GM18867 (cell line): ENCODE measurements at regions not wholly inside any gene's neighbourhood (a gene's known extent, or its start where the extent isn't known, plus 50 kb on each side); places are given as distances from the start of the nearest gene placed in this dataset.

Experiments
- ATAC-seq: cut with Tn5 transposase; IDR thresholded peaks from one replicate; pipeline ENCODE4 v1.9.1; 2021; ENCODE audit warnings: mild to moderate bottlenecking, moderate library complexity; ENCODE audit not compliant: unreplicated experiment

DNA sequence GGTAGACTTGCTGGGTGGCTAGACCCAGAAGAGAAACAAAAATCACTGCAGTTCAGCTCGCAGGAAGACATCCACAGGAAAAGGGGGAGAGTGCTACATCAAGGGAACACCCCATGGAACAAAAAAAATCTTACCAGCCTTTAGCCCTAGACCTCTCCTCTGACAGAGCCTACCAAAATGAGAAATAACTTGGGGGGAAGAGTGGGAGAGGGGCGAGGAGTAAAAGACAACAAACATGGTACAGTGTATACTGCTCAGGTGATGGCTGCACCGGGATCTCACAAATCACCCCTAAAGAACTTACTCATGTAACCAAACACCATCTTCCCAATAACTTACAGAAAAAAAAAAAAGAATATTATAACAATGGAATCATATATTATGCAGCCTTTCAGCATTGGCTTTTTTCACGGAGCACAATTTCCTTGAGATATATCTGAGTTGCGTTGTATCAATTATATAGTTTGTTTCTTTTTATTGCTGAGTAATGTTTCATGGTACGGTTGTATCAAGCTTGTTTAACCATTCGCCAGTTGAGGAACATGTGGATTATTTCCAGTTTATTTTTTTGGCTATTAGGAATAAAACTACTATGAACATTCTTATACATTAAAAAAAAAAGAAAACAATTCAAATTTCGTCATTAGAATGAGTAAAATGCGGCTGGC lies 90.9 kb downstream of the ZNF280B start:
- ATAC-seq, result no peak

DNA sequence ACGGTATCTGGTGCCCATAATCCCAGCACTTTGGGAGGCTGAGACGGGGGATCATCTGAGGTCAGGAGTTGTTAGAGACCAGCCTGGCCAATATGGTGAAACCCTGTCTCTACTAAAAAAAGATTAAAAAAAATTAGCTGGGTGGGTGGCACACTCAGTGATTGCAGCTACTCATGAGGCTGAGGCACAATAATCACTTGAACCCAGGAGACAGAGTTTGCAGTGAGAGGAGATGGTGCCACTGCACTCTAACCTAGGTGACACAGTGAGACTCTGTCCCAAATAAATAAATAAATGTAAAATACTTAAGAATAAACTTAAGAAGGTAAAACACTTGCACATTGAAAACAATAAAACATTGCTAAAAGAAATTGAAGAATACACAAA lies 90.4 kb downstream of the ZNF280B start:
- ATAC-seq, result no peak

DNA sequence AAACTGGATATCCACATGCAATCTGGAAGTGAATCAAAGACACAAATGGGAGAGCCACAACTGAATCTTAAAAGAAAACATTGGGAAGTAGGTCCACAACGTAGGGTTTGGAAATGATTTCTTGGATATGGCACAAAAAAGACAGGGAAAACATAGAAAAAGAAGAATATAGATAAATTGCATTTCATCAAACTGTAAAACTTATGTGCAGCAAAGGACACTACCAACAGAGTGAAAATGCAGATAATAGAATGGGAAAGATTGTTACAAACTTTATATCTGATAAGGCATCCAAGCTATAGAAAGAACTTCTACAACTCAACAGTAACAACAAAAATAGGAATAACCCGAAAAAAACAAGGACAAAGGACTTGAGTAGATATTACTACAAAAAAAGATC lies 89.6 kb downstream of the ZNF280B start:
- ATAC-seq, result no peak

DNA sequence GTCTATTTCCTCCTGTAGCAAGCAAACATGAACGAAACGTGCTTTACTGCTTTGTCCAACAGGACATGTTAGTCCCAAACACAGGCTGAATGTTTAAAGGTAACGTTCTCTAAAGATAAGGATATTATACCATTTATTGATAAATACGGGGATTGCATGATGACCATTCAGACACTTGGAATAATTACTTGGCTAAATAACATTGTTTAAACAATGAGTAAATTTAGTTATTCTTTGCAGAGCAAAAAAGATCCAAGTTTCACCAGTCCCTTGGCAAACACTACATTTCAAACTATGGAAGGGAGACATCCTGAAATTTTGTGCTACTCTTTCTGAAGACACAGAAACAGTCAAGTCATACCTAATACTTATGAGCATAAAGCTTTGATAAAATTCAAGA lies 88.0 kb downstream of the ZNF280B start:
- ATAC-seq, result no peak

DNA sequence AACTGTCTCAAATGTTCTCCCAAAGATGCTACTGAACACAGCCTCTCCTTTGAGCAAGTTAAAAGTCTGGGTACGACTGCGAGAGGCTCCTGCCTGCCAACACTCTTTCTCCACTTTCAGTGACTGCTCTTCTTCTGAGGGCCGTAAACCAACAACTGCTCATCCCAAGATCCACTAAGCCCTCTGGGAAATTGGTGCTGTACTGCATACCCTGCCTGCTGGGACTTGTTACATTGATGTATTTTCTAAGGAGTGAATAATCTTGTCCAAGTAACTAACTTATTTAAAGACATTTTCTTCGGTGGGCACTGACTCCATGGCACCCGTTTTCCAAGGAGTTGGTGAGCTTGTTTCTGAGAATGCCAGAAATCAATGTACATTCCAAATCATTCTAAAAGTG lies 87.2 kb downstream of the ZNF280B start:
- no peak for ATAC-seq

DNA sequence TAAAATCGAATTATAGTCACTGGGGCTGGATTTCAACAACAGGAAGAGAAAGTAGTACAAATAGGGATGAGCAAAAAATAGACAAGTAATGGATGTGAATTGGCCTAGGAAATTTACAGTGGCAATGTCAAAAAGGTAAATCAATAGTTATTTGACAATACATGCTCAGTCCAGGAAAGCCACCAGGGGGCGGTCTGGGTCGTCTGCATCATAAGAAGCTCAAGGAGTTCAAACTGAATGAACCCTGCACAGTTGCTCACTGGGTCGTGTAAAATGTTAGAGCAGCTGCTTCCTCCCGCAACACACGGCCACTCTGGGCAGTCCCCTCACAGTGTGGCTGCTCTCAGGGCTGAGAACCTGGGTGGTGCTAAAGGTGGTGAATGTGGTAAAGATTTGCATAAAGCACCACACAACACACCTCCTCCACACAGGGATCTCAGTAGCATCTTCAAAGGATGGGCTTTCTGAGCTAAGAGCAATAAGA lies 85.9 kb downstream of the ZNF280B start:
- peak; percentile 96 for ATAC-seq

DNA sequence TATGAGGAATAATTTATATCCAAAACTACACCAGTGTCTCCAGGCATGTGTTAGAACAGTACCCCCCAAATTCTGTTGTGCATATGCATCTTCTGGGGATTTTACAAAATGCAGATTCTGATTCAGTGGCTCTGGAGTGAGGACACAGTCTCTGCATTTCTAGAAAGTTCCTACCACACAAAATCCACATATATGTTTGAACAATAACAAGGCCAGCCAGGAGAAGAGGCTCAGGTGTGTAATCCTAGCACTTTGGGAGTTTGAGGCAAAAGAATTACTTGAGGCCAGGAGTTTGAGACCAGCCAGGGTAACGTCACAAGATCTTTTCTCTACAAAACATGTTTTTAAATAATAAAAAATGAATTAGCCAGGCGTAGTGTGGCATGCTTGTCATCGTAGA lies 84.9 kb downstream of the ZNF280B start:
- ATAC-seq, result no peak

DNA sequence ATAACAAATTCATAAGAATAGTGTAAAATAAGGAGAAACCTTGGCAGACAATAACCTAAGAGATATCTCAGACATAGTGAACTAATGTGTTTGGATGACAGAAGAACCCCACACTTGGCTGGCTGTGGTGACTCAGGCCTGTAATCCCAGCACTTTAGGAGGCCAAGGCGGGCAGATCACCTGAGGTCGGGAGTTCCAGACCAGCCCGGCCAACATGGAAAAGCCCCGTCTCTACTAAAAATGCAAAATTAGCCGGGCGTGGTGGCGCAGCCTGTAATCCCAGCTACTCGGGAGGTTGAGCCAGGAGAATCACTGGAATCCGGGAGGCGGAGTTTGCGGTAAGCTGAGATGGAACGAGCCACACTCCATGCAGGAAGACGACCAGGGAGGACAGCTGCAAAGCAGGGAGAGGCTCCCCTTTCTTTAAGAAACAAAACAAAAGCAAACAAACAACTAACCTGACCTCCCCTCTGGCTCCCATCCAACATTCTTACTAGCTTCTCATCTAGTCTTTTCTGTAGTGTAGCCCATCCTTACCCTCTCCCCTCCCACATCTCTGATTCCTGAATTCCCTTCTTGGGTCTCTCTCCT lies 84.2 kb downstream of the ZNF280B start:
- no peak for ATAC-seq

DNA sequence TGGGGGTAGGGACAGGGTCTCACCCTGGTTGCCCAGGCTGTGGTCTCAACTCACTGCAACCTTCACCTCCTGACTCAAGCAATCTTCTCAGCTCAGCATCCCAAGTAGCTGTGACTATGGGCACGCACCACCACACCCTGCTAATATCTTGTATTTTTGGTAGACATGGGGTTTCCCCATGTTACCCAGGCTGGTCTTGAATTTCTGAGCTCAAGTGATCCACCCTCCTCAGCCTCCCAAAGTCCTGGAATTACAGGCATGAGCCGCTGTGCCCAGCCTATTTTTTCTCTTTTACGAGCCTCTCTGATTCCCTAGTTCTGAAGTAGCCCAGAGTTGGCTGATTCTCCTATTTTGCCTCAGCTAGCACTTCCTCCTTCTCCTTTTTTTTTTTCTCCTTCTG lies 83.6 kb downstream of the ZNF280B start:
- no peak for ATAC-seq

DNA sequence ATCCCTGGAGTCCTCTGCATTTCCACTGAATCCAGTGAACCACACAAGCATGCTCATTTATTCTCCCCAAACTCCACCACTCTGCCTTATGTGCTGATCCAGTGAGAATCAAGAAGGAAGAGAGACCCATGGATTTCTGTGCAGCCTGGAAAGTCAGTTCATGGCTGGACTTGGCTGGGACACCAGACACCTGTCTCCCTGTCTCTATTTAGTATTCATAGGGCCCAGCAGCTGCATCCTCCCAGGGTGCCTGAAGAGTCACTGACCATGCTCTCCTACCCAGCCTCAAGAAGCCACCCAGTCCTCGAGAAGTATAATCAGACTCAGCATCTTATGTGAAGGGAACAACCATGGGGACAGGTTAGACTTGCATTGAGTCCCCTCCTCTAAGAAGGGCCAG lies 83.2 kb downstream of the ZNF280B start:
- ATAC-seq, result no peak

DNA sequence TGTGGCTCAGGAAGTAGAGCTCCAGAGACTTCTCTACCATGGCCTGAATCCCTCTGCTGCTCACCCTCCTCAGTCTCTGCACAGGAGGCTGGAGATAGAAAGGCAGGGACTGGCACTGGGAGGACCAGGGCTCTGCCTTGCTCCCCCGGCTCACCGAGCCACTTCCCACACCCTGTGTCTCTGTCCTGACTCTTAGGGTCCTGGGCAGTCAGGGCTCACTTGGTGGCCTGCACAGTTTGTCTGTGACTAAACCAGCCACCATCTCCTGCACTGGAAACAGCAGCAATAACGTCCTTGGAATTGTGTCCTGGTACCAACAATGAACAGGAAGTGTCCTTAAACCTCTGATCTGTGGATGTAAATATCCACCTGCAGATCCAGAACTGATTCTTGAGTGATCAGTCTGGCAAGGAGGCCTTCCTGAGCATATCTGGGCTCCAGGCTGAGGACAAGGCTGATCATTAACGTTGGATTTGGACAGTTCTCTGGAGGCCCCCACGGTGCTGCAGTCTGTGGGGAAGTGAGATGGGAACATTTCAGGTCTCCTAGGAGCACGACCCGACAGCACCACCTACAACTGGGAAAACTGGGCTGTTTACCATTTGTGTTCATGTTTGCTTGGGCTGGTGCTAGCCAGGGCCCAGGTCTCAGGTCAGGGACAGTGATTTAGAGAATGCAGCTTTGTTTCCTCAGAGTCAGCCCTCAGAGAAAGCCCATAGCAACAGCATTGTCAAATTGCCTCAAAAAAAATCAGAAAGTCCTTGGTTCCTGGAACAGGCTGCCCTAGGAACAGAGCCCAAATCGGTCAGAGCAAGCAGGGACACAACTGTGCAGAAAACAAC lies 82.5 kb downstream of the ZNF280B start:
- no peak for ATAC-seq

DNA sequence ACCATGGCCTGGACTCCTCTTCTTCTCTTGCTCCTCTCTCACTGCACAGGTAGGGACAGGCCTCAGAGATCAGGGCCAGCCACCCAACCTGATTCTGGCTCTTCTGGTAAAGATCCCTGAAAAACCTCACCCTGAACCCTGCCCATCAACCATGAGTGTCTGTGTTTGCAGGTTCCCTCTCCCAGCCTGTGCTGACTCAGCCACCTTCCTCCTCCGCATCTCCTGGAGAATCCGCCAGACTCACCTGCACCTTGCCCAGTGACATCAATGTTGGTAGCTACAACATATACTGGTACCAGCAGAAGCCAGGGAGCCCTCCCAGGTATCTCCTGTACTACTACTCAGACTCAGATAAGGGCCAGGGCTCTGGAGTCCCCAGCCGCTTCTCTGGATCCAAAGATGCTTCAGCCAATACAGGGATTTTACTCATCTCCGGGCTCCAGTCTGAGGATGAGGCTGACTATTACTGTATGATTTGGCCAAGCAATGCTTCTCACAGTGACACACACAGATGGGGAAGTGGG lies 80.9 kb downstream of the ZNF280B start:
- no peak for ATAC-seq

DNA sequence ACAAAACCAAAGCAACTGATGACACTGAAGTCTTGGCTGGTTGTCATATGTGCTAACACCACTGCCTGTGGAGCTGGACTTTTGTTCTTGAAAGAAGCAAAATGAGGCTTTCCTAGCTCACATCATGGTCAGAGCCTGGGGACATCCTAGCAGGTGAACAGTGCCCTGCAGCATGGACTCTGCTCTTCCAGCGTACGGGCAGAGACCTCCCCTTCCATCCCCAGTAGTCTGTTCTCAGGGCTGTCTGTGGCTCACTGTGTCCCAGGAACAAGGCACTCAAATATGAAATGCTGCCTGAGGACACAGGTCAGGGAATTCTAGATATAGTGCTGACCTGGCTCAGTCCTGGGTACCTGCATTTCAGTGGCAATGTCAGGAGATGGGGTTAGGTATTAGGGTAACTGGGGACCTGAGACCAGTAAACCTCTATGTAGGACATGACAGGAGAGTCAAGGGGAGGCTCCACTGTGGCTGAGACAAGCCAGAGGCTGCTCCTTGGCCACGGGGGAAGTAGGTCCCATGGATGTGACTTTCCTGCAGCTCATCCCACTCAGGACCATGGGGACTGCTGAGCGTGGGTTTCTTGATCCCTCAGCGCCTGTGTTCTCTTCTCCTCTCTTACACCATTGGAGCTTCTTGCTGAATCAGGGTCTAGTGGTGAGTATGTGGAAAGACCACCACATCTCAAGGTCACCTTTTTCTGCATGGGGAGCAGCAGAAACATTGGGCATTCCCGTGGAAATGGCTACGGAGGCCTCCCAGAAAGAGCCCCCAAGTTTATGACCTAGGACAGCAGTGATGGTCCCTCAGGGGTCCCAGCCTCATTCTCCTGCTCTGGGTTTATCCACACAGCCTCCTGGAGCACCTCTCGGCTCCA lies 80.1 kb downstream of the ZNF280B start:
- ATAC-seq, result no peak

DNA sequence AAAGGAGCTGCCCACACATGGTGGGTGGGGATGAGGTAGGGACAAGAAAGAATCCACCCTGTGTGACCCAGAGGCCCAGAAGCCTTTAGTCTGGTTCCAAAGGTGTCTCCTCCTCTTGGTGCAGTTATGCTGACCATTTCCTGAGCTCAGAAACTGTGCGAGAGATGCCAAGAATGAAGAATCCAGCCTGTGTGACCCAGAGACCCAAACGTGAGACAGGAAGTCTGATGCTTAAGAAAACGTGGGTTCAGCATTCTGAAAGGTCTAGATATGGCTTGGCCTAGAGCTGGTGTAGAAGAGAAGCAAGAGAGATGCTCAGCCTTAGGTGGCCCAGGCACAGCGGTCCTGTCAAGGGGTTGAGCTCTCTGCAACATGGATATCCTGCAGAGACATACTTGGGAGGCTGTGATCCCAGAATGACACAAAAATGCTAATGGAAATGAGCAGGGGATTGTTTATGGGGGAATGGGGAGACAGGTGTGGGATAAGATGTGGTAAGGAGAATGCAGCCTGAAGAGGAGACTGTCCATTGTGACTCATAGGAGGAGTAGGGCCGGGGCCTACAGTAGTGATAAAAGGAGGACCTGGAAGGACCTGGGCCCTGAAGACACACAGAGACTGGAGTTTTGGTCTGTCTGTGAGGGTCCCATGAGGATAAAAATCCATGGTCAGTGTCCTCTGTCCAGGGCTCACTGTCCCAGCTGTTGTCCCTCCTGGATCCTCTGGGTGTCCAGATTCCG lies 79.0 kb downstream of the ZNF280B start:
- ATAC-seq, result no peak

DNA sequence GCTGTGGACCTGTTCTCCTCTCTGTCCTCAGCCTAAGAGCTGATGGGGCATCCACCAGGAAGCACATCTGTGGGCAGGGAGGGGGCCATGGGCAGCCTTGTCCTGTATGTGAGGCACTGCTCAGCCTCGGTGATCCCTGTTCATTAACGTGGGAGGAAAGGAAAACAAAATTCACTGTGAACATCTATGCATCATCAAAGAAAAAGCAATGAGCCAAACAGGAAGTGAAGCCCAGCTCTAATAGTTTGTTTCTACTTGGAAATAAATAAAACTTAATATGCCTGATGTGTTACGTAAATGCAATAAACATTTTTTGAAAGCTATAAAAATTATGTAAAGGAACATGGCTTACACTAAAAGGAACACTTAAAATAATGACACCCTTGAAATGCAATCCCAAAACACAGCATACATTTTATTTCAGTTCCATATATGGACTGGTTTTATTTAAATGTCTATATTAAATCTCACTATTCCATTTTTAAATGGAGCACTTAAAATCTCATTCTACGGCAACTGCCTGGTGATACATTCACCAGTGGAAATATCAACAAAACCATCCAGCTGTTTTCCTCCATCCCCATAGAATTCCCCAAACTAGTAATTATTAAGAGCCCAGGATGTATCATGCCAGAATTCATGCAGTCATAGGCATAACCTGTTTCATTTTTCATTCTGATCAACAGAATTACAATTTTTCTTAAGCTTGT lies 78.3 kb downstream of the ZNF280B start:
- no peak for ATAC-seq

DNA sequence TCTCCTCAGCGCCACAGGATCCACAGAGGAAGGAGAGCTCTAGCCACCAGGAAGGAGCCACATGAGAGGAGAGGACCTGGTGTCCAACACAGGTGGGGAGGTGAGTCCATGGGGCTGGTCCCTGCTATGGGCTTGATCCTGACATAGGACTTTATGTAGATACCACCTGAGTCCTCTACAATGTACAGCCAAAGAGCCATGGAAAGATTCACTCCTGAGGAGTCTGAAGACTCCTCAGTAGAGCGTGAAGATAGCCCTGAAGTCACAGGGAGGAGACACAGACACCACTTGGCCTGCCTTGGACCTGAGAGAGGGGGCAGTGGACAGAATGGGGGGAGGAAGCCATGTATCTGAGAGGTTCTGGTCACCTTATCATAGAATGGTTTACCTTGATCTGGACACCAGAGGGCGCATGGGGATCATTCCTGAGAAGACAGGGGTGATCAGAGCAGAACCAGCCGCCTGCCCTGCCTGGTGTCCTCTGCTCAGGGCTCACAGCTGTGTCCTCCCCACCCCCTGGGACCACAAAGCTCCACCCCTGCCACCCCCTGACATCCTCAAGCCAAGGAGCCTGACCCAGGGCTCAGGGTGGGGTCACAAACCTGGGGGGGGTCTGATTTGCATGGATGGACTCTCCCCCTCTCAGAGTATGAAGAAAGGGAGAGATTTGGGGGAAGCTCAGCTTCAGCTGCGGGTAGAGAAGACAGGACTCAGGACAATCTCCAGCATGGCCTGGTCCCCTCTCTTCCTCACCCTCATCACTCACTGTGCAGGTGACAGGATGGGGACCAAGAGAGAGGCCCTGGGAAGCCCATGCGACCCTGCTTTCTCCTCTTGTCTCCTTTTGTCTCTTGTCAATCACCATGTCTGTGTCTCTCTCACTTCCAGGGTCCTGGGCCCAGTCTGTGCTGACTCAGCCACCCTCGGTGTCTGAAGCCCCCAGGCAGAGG lies 77.0 kb downstream of the ZNF280B start:
- peak; percentile 53 for ATAC-seq

DNA sequence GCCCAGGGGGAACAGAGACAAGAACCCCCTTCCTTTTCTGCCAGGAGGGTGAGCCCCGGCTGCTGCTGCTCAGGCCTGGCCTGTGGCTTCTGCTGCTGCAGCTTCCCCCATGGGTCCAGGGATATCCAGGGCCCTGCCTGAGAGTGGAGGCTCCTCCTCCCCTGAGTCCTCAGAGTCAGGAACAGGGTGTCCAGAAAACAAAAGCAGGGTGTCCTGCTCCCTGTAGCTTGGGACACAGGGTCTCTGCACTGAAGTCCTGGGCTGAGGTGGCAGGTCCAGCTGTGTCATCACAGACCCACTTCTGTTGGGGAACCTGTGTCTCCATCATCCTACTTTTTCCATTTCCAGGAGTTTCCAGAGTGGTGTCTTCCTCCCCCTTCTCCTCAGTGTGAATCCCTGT lies 76.1 kb downstream of the ZNF280B start:
- ATAC-seq, result no peak

DNA sequence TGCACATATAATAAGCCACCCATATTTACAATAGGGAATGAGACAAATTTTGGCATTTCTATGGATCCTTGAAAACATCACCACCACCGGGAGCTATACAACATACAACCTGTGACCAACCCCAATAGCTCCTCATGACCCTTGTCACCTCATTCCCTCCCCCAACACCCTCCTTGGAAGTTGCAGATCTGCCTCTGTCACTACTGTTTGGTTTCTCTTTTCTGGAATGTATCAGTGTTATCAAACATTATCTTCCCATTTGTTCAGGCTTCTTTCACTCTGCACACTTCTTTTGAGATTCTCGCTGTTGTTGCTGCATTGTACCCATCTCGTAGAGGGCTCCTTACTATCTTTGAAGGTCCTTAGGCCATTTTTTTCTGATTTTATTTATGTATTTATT lies 75.6 kb downstream of the ZNF280B start:
- no peak for ATAC-seq
